Activated T-cell treated with anti-CD3 and anti-CD28 coated beads, Interleukin-2, amount 50 U/mL, for 72 hours (primary cell): ENCODE measurements at regions not wholly inside any gene's neighbourhood (a gene's known extent, or its start where the extent isn't known, plus 50 kb on each side); places are given as distances from the start of the nearest gene placed in this dataset.

Experiments
- ATAC-seq, 2 donors: fragments of 150-1000 bp; cut with Tn5 transposase; replicated peaks in 1 of 2; 2 replicates each; pipeline ENCODE4 v1.10.0; 2021; ENCODE audit warnings: moderate library complexity in 2 of 2, mild to moderate bottlenecking in 1 of 2
- DNase-seq, 2 donors: peaks; one replicate each; pipeline ENCODE4 v3.0.0; 2021 to 2022; ENCODE audit warnings: mixed read lengths in 1 of 2
- H3K27ac Mint-ChIP-seq: one replicate; pipeline ENCODE4 v1.8.0; 2022; ENCODE audit warnings: mild to moderate bottlenecking, moderate library complexity, mixed read lengths
- H3K27me3 Mint-ChIP-seq: one replicate; pipeline ENCODE4 v1.8.0; 2022; ENCODE audit warnings: low read depth, mixed read lengths
- H3K36me3 Mint-ChIP-seq, 2 donors: one replicate each; pipeline ENCODE4 v1.8.0; 2022; ENCODE audit warnings: mixed read lengths in 2 of 2, mild to moderate bottlenecking in 1 of 2; ENCODE audit not compliant: insufficient read depth in 2 of 2
- H3K4me1 Mint-ChIP-seq: one replicate; pipeline ENCODE4 v1.8.0; 2022; ENCODE audit warnings: low read depth, mixed read lengths
- H3K4me3 Mint-ChIP-seq, 2 donors: one replicate each; pipeline ENCODE4 v1.8.0; 2022; ENCODE audit warnings: mild to moderate bottlenecking in 2 of 2, mixed read lengths in 2 of 2, moderate library complexity in 2 of 2
- H3K9me3 Mint-ChIP-seq, 2 donors: one replicate each; pipeline ENCODE4 v1.8.0; 2022; ENCODE audit warnings: mixed read lengths in 2 of 2

DNA sequence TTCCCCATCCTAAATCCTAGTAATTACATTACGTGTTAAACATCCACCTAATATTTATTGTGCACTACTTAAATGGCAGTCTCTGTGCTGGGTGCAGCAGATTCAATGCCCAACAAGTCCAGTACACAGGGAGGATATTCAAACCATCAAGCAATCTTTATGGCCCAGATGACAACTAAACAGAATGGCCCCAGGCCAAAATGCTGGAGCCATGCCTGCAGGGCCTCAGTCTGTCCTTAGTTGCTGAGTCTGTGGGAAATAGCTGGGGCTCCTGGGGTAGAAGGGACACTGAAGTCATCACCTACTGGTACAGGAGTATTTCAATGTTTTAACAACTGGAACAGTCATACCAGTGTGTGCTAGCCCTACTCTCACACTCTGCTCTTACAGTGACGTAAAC is 153.5 kb downstream of the ZNF608 start:
- Mint-ChIP-seq H3K27me3 (peaks cover 11% of the 10 kb centered on the region), H3K27ac (no peak overlapping the region)

DNA sequence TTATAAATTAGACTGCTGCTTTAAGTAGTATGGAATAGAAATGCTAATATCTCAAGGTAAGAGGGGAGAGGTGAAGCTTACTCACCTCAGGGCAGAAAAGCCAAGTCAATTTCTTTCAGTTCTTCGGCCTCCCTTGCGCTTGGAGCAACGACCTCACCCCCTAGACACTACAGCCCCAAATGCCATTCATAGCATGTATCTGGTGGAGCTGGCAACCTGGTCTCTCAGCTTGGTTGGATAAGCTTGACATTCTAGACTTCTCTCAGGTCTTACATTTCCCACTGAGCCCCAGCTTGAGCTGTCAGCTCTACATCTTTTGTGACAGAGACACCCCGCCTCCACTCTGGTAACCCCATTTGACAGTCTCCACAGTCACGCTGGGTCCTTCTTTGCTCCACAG is 154.9 kb downstream of the ZNF608 start:
- H3K4me3 Mint-ChIP-seq = no peak overlapping the region
- ATAC-seq (no peak), DNase-seq (no peak)
- H3K4me1 Mint-ChIP-seq = no peaks in the 10 kb centered on the region
- peaks cover 0 to 1% of the 10 kb centered on the region in 2 donors for H3K9me3 Mint-ChIP-seq
- no peaks in the 10 kb centered on the region for H3K36me3 Mint-ChIP-seq
- H3K27me3 Mint-ChIP-seq = peaks cover 9% of the 10 kb centered on the region
- H3K27ac Mint-ChIP-seq = no peak overlapping the region

More for the DNA sequence above, 153.5 kb downstream of the ZNF608 start:
- peaks cover 0 to 1% of the 10 kb centered on the region in 2 donors for H3K9me3 Mint-ChIP-seq
- ATAC-seq = no peak
- H3K4me1 Mint-ChIP-seq = no peaks in the 10 kb centered on the region
- H3K4me3 Mint-ChIP-seq = no peak overlapping the region
- no peaks in the 10 kb centered on the region for H3K36me3 Mint-ChIP-seq
- no peak for DNase-seq

DNA sequence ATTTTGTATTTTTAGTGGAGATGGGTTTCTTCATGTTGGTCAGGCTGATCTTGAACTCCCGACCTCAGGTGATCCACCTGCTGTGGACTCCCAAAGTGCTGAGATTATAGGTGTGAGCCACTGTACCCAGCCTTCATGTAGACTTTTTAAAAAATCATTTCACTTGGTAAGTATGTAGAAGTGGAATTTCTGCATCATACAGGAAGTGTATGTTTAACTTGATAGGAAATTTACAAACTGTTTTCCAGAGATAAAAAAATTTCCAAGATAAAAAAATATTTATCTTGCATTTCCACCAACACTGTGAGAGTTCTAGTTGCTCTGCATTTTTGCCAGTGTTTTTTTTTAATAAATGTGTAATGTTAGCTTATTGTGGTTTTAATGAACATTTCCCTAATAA is 155.8 kb downstream of the ZNF608 start:
- no peak for ATAC-seq
- H3K9me3 Mint-ChIP-seq = peaks cover 0 to 1% of the 10 kb centered on the region in 2 donors

DNA sequence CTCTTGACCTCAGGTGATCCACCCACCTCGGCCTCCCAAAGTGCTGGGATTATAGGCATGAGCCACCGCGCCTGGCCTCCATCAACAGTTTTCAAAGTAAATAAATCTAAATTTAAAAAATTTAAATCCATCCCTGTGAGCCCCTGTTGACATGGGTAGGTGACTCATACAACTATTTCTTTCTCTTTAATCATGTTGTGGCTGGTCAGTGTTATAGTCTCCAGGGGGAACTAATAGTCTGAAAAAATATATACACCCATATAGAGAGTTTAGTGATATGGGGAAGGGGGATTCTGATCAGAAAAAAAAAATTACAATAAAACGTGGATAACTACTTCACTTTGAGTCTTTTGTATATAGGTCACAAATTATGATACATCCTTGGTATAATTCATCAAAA is 159.2 kb downstream of the ZNF608 start:
- Mint-ChIP-seq H3K4me1 (peaks cover 19% of the 10 kb centered on the region), H3K4me3 (no peak overlapping the region), H3K27ac (no peak overlapping the region), H3K27me3 (peaks cover 20% of the 10 kb centered on the region), H3K36me3 (no peaks in the 10 kb centered on the region), H3K9me3 (peaks cover 0 to 1% of the 10 kb centered on the region in 2 donors)
- ATAC-seq (no peak), DNase-seq (no peak)

More for the DNA sequence above, 155.8 kb downstream of the ZNF608 start:
- no peak overlapping the region for H3K4me3 Mint-ChIP-seq
- no peak overlapping the region for H3K27ac Mint-ChIP-seq
- no peaks in the 10 kb centered on the region for H3K36me3 Mint-ChIP-seq
- DNase-seq = no peak
- H3K27me3 Mint-ChIP-seq = peaks cover 15% of the 10 kb centered on the region
- no peaks in the 10 kb centered on the region for H3K4me1 Mint-ChIP-seq

DNA sequence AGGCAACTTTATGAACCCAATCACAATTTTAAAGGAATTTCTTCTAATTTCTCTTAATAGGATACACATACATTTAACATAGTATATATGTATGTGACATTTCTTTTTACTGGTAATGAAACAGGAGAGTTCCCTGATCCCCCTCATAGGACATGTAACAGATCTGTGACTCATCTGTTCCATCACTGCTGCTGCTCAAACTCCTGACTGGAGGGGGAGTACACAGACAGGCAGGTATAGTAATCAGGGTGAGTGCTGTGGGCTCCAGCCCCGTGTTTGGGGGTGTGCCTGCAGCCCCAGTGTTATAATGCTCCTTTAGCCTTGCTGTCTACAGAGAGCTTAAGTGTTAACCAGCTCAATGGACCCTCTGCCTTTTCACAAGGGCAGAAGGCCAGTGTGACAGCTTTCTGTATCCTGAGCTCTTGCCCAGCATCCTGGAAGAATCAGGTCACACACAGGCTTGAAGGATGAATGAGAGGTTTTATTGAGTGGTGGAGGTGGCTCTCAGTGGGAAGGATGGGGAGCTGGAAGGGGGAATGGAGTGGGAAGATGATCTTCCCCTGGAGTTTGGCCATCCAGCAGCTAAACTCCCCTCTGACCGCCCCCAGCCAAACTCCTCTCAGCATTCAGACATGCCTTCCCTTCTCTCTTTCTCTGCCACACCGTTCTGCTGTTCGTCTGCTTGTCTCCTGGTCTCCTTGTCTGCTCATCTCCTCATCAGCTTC is 161.3 kb downstream of the ZNF608 start:
- peaks cover 0 to 1% of the 10 kb centered on the region in 2 donors for H3K9me3 Mint-ChIP-seq
- H3K27me3 Mint-ChIP-seq = peaks cover 20% of the 10 kb centered on the region
- H3K4me1 Mint-ChIP-seq = peaks cover 19% of the 10 kb centered on the region
- H3K27ac Mint-ChIP-seq = no peak overlapping the region
- ATAC-seq = peak; percentile 26 to 33
- no peak overlapping the region for H3K4me3 Mint-ChIP-seq
- peak; percentile 7 to 19 for DNase-seq
- H3K36me3 Mint-ChIP-seq = no peaks in the 10 kb centered on the region

DNA sequence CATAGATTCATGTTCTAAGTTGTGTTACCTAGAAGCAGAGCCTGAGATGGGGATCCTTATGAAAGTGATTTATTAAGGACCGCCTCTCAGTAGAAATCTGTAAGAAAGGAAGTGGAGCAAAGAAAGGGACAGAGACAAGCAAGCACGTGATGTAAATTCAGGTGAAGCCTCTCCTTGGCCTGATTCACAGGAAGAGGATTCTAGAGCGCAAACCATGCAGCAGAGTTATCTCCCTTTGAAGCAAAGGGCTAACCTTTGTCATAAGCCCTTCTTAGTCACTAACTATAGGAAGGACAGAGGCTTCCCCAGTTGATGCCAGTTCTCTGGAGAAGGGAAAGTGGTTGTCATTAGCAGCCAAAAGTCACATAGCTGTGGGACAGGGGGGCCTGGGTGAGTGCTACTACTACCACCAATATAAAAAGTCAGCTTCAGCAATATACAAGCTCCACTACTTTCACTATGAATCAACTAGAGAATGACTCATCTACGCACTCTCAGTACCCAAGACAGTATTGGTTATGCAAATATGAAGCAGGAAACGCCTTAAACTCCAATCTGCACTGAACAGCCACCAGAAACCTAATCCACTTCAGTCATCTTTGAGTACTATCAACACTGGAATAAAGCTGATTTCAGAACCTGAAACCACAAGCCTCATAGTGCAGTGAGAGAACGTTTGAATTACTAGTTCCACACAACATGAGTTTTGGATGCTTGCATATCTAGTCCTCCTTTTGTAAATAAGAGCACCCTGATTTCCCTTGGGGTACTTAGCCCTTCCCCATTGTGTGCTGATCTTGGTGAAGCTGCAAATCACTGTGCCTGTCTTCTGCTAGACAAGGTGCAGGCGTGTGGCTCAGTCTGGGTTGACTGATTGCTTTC is 162.7 kb downstream of the ZNF608 start:
- no peaks in the 10 kb centered on the region for H3K9me3 Mint-ChIP-seq
- peak overlapping the region in 1 of 2 donors; percentile 24 for H3K4me3 Mint-ChIP-seq
- ATAC-seq = peak; percentile 93 to 95
- H3K4me1 Mint-ChIP-seq = peaks cover 19% of the 10 kb centered on the region
- H3K27ac Mint-ChIP-seq = no peak overlapping the region
- H3K27me3 Mint-ChIP-seq = peaks cover 20% of the 10 kb centered on the region
- H3K36me3 Mint-ChIP-seq = peaks cover 0 to 1% of the 10 kb centered on the region in 2 donors
- peak; percentile 28 to 30 for DNase-seq

DNA sequence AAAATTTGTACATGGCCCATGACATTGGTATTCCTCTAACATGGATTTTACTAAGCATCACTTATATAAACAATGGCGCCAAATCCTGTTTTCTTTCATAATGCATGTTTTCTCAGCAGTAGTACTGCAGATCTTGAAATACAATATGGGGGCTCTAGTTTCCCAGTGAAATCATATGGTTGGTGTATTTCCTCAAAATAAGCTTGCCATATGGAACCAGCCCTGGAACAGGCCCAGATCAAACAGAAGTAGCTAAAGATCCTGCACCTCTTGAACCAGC is 163.9 kb downstream of the ZNF608 start:
- no peak overlapping the region for H3K27ac Mint-ChIP-seq
- peaks cover 19% of the 10 kb centered on the region for H3K4me1 Mint-ChIP-seq
- ATAC-seq (no peak), DNase-seq (no peak)
- peaks cover 16% of the 10 kb centered on the region for H3K27me3 Mint-ChIP-seq
- peaks cover 0 to 1% of the 10 kb centered on the region in 2 donors for H3K36me3 Mint-ChIP-seq
- H3K9me3 Mint-ChIP-seq = no peaks in the 10 kb centered on the region
- no peak overlapping the region for H3K4me3 Mint-ChIP-seq

DNA sequence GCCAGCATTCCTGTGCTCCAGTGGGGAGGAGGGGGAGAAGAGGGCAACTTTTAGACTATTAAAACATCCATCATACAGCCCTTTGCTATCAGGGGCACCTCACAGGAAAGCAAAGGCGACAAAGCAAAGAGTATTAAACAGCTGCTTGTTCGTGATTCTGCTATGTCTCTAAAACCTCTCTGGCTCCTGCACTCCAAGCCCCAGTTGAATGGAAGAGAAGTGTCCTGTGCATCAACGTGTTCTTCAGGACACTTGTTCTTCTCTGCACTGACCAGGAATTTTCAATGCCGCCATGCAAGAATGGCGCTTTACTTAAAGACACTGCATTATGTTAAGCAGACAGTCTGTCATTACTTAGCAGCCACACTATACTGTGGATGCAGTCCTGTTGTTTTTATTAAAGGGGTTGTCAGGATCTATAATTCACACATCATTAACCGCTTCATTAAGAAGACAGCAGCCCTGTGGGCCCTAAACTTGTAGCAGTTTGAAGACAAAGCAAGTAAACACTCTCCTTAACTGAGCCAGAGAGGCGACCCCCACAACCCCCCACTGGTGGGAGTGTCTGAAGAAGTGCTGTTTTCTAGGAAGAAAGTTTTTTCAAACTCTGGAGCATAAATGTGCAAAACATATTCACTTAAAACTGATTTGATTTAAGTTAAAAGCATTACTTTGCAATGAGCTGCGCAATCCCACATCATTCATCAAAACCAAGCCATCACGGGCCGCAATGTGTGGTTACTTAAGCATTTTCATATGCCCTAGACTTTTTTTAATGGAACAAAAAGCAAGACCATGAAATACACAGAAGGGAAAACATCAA is 164.5 kb downstream of the ZNF608 start:
- no peak overlapping the region for H3K4me3 Mint-ChIP-seq
- H3K36me3 Mint-ChIP-seq = peaks cover 0 to 1% of the 10 kb centered on the region in 2 donors
- ATAC-seq = no peak
- DNase-seq = no peak
- peaks cover 14% of the 10 kb centered on the region for H3K27me3 Mint-ChIP-seq
- peaks cover 19% of the 10 kb centered on the region for H3K4me1 Mint-ChIP-seq
- H3K27ac Mint-ChIP-seq = no peak overlapping the region
- H3K9me3 Mint-ChIP-seq = no peaks in the 10 kb centered on the region

DNA sequence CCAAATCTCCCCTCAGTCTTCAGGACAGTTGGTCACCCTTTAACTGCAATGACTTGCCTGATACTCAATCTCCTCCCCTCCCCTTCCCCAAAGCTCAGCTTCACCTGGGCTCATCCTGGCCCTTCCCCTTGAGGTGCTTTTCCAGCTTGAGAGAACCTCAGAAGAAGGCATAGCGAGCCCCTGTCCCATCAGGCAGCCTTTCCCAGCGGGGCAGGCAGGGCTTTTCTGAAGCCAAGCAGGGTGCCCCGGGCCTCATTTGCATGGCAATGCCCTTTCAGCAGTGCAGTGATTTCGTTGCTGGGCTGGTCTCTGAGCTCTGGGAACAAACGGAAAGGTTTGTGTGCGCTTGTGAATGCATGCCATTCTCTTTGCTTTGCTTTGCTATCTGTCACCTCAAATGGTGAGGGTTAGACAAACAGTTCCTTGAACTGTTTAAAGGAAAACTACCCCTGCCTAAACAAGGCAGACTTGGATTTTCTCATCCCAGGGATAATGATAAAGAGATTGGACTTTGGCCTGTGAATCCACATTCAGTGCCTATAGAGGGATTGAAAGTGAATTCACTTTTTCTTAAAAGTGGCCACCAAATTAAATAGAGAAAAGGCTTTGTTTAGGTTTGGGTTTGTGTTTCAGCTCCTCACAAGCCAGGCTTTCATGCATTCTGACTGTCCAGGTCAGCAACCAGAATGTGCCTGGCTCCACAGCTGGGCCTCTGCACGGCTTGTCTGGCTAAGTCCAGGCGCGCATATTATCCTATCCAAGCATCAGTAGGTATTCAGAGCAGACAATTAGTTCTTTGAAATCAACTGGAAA is 165.3 kb downstream of the ZNF608 start:
- DNase-seq = no peak
- Mint-ChIP-seq H3K27me3 (peaks cover 12% of the 10 kb centered on the region), H3K4me3 (no peak overlapping the region), H3K4me1 (peaks cover 19% of the 10 kb centered on the region), H3K27ac (no peak overlapping the region), H3K9me3 (no peaks in the 10 kb centered on the region), H3K36me3 (peaks cover 0 to 1% of the 10 kb centered on the region in 2 donors)
- no peak for ATAC-seq

DNA sequence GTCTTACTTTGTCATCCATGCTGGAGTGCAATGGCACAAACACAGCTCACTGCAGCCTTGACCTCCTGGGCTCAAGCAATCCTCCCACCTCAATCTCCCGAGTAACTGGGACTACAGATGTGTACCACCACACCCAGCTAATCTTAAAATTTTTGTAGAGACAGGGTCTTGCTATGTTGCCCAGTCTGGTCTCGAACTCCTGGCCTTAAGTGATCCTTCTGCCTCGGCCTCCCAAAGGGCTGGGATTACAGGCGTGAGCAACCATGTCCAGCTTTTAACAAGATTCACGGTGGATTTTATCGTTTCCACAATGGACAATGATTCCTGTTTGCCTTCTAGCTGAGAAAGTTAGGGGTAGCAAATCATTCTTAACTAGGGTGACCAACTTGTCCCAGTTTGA is 165.9 kb downstream of the ZNF608 start:
- peaks cover 13% of the 10 kb centered on the region for H3K27me3 Mint-ChIP-seq
- no peak overlapping the region for H3K27ac Mint-ChIP-seq
- H3K4me3 Mint-ChIP-seq = no peak overlapping the region
- no peaks in the 10 kb centered on the region for H3K9me3 Mint-ChIP-seq
- DNase-seq = no peak
- peaks cover 19% of the 10 kb centered on the region for H3K4me1 Mint-ChIP-seq
- ATAC-seq = no peak
- H3K36me3 Mint-ChIP-seq = peaks cover 0 to 1% of the 10 kb centered on the region in 2 donors

DNA sequence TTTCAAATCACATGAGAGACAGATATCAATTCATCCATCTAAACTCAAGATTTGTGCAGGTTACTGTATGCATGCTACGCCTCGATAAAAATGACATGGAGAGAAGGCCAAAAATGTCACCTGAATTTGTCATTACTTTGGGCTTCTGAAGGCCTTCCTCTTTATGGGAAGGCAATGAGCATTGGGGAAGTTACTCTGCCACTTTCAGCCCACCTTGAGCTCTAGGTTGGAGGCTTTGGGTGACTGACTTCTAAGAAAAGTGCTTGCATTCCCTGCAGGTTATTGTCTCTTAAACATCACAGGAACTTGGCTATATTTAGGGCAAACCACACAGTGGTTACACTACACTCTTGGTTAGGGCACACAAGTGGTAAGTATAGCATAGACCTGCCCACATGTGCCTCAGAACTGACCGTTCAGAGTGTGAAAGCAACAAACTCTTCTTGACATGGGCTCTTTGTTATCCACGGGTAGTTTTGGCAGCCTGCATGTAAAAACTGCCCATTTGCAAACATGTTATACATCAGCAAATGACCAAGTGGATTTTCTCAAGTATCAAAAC is 169.5 kb downstream of the ZNF608 start:
- ATAC-seq = no peak
- DNase-seq = no peak
- no peak overlapping the region for H3K27ac Mint-ChIP-seq
- H3K4me3 Mint-ChIP-seq = no peak overlapping the region
- H3K36me3 Mint-ChIP-seq = peaks cover 0 to 1% of the 10 kb centered on the region in 2 donors
- no peaks in the 10 kb centered on the region for H3K4me1 Mint-ChIP-seq
- H3K9me3 Mint-ChIP-seq = no peaks in the 10 kb centered on the region
- H3K27me3 Mint-ChIP-seq = peaks cover 10% of the 10 kb centered on the region

DNA sequence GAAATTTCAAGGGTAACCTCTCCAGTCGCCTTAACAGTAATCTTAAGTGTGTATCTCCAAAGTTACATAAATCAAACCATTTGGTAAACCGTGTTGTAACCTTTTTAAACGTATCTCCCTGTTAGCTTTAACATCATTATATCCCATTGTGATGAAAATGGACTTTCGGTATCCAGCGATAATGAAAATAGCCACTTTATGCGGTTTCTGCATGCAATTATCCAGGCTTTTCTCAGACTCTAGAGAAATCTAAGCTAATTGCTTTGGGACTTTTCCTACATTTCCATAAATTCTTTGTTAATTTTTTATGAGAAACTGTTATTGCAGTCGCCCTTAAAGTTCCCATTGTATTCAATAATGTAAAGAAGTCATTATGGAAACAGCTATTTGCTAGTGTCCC is 170.7 kb downstream of the ZNF608 start:
- Mint-ChIP-seq H3K4me3 (no peak overlapping the region), H3K4me1 (no peaks in the 10 kb centered on the region), H3K27ac (no peak overlapping the region), H3K36me3 (peaks cover 0 to 1% of the 10 kb centered on the region in 2 donors), H3K27me3 (peaks cover 10% of the 10 kb centered on the region), H3K9me3 (no peaks in the 10 kb centered on the region)
- ATAC-seq = no peak
- DNase-seq = no peak
